Smooth muscle cell (in vitro differentiated cells): ENCODE measurements at regions not wholly inside any gene's neighbourhood (a gene's known extent, or its start where the extent isn't known, plus 50 kb on each side); places are given as distances from the start of the nearest gene placed in this dataset.

Experiments
- DNase-seq: peaks from one replicate; lab custom pipeline; 2025; ENCODE audit not compliant: unreplicated experiment; lab: John Stamatoyannopoulos, UW
- H2AFZ ChIP-seq: fragments of 200-600 bp; sonication (generic); 2 replicates; pipeline ENCODE4 v1.6.0; 2016; ENCODE audit warnings: antibody characterized with exemption, low read depth, mild to moderate bottlenecking
- H3F3A ChIP-seq: fragments of 200-600 bp; sonication (generic); 2 replicates; pipeline ENCODE4 v1.6.0; 2017; ENCODE audit warnings: antibody characterized with exemption, low read depth
- H3K27ac ChIP-seq: fragments of 200-600 bp; sonication (generic); 2 replicates; pipeline ENCODE4 v1.5.1; 2016; ENCODE audit warnings: low read depth, mild to moderate bottlenecking
- H3K27me3 ChIP-seq: fragments of 200-600 bp; sonication (generic); 2 replicates; pipeline ENCODE4 v1.6.1; 2016; ENCODE audit warnings: low read depth, mild to moderate bottlenecking
- H3K36me3 ChIP-seq: fragments of 200-600 bp; sonication (generic); 2 replicates; pipeline ENCODE4 v1.5.1; 2016; ENCODE audit warnings: low read depth
- H3K4me1 ChIP-seq: fragments of 200-600 bp; sonication (generic); 2 replicates; pipeline ENCODE4 v1.5.1; 2016; ENCODE audit warnings: low read depth
- H3K4me2 ChIP-seq: fragments of 200-600 bp; sonication (generic); 2 replicates; pipeline ENCODE4 v1.6.0; 2016; ENCODE audit warnings: mild to moderate bottlenecking
- H3K4me3 ChIP-seq: fragments of 200-600 bp; sonication (generic); 2 replicates; pipeline ENCODE4 v1.5.1; 2016; ENCODE audit warnings: mild to moderate bottlenecking
- H3K79me2 ChIP-seq: fragments of 200-600 bp; sonication (generic); 2 replicates; pipeline ENCODE4 v1.6.0; 2016; ENCODE audit warnings: low read depth, mild to moderate bottlenecking
- H3K9ac ChIP-seq: fragments of 200-600 bp; sonication (generic); 2 replicates; pipeline ENCODE4 v1.6.0; 2016; ENCODE audit warnings: low read depth
- H3K9me3 ChIP-seq: fragments of 200-600 bp; sonication (generic); replicated peaks from 2 replicates; pipeline ENCODE4 v1.5.1; 2016; ENCODE audit warnings: low read depth
- H4K20me1 ChIP-seq: fragments of 200-600 bp; sonication (generic); 2 replicates; pipeline ENCODE4 v1.6.0; 2016; ENCODE audit warnings: low read depth
- CTCF ChIP-seq: fragments of 200-600 bp; sonication (generic); IDR thresholded peaks from 2 replicates; pipeline ENCODE4 v1.5.1; 2017; ENCODE audit warnings: borderline replicate concordance, mild to moderate bottlenecking, antibody characterized with exemption; ENCODE audit not compliant: insufficient read depth, poor library complexity, severe bottlenecking
- WGBS: methylation state at CpG from one replicate; pipeline ENCODE4 v1.1.7; 2016; ENCODE audit warnings: low lambda C conversion rate; 5-methylcytosine and 5-hydroxymethylcytosine counted together

DNA sequence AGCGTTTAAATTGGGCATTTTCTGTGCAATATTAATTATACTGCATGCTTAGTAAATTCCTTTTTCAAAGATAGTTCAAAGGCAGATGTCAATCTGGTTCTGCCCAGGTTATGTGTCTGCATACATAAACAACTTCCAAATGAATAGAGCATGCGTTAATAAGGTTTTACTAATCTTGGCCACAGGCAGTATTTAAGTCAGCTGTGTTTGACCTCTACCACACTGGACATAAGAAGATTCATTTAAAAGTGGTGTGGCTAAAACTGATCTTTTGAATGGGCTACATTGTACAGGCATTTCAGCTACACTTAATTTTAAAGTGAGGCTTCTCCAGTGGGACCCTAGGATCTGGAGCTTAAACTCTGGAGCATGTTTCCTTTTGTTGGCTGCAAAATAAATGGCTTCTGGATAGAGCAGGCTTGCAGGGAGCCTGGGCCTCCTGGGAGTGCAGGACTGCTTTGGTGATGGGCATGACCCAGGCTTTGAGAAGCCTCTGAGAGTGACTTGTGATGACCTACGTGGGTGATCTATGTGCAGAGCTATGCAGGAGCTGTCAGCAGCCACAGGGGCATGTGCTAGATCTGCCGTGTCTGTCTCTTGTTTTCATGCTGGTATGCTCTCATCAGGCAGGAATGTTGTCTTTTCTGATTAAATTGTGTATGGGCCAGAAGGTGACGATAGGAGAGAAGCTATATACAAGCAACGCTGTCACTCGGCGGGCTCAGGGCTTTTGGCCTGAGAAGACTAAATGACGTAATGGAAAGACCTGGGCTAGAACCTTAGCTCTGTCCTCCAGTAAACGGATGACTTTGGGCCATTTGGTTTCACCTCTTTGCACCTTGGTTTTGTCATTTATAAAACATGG is 331.2 kb downstream of the QKI start:
- H3K36me3 ChIP-seq, result no peaks in the 10 kb centered on the region
- no peaks in the 10 kb centered on the region for H3F3A ChIP-seq
- no peaks in the 10 kb centered on the region for H3K79me2 ChIP-seq
- H3K9ac ChIP-seq, result peak overlapping the region; percentile 47
- DNase-seq, result no peak
- 21% methylated on average over 10 of the region's 10 CpGs for WGBS
- no peak overlapping the region for H2AFZ ChIP-seq
- H3K4me2 ChIP-seq, result peak overlapping the region; percentile 67
- peak overlapping the region; percentile 59 for H3K27ac ChIP-seq
- no peak overlapping the region for H3K4me3 ChIP-seq
- no peaks in the 10 kb centered on the region for H3K9me3 ChIP-seq
- peaks cover 10% of the 10 kb centered on the region for H3K4me1 ChIP-seq
- H4K20me1 ChIP-seq, result no peaks in the 10 kb centered on the region
- no peaks in the 10 kb centered on the region for H3K27me3 ChIP-seq
- TF ChIP-seq CTCF, result no peak

- H3K79me2 ChIP-seq, result no peaks in the 10 kb centered on the region
- no peak overlapping the region for H2AFZ ChIP-seq
- no peak for TF ChIP-seq CTCF
- H3K4me3 ChIP-seq, result no peak overlapping the region
- H3K9me3 ChIP-seq, result no peaks in the 10 kb centered on the region
- 94% methylated on average over 18 of the region's 19 CpGs for WGBS
- H3K27ac ChIP-seq, result no peak overlapping the region
- H3K9ac ChIP-seq, result no peak overlapping the region
- peaks cover 10% of the 10 kb centered on the region for H3K4me1 ChIP-seq
- no peaks in the 10 kb centered on the region for H3F3A ChIP-seq
- H4K20me1 ChIP-seq, result no peaks in the 10 kb centered on the region
- H3K4me2 ChIP-seq, result no peak overlapping the region
- H3K36me3 ChIP-seq, result no peaks in the 10 kb centered on the region
- DNase-seq, result no peak
- no peaks in the 10 kb centered on the region for H3K27me3 ChIP-seq
These were observed 329.9 kb downstream of the QKI start for GRCh38 chr6:163744256-163744925.

DNA sequence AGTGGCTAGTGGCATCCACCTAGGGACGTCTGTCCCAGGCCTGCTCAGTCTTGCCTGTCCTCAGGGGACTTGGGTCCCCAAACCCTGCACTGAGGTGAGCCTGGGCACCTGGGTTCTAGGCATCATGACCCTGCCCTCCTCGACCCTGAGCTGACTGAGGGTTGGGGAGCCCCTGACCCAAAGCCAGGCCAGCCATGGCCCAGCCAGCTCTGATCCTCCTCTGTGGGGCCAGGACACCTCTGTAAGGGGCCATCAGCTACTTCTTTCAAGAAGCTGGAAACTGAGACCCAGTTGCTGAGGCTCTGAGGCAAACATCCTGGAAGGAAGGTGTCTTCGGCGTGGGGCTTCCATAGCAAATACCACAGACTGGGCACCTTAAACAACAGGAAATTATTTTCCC is 329.3 kb downstream of the QKI start:
- WGBS, result 94% methylated on average over 4 of the region's 4 CpGs
- Histone ChIP-seq H3K36me3 (no peaks in the 10 kb centered on the region), H3K4me3 (no peak overlapping the region), H3F3A (no peaks in the 10 kb centered on the region), H3K27ac (no peak overlapping the region), H3K4me1 (peaks cover 10% of the 10 kb centered on the region), H3K9me3 (no peaks in the 10 kb centered on the region), H3K27me3 (no peaks in the 10 kb centered on the region), H4K20me1 (no peaks in the 10 kb centered on the region), H2AFZ (no peak overlapping the region), H3K79me2 (no peaks in the 10 kb centered on the region), H3K9ac (no peak overlapping the region), H3K4me2 (no peak overlapping the region)
- no peak for DNase-seq
- TF ChIP-seq CTCF, result no peak
